IPS-15b (cell line): ENCODE measurements at regions not wholly inside any gene's neighbourhood (a gene's known extent, or its start where the extent isn't known, plus 50 kb on each side); places are given as distances from the start of the nearest gene placed in this dataset.

Experiments
- H3K27me3 ChIP-seq: one replicate; pipeline ENCODE4 v1.6.1; 2013; ENCODE audit warnings: low read length; ENCODE audit not compliant: control insufficient read depth, insufficient read depth
- H3K36me3 ChIP-seq: one replicate; pipeline ENCODE4 v1.6.1; 2013; ENCODE audit warnings: low read length; ENCODE audit not compliant: control insufficient read depth, insufficient read depth
- H3K4me1 ChIP-seq: one replicate; pipeline ENCODE4 v1.6.1; 2013; ENCODE audit warnings: mild to moderate bottlenecking, low read length; ENCODE audit not compliant: control insufficient read depth, insufficient read depth
- H3K4me3 ChIP-seq: one replicate; pipeline ENCODE4 v1.5.1; 2013; ENCODE audit warnings: low read depth, low read length
- H3K9ac ChIP-seq: one replicate; pipeline ENCODE4 v1.6.1; 2013; ENCODE audit warnings: low read depth, mild to moderate bottlenecking, low read length
- H3K9me3 ChIP-seq: one replicate; pipeline ENCODE4 v1.6.1; 2013; ENCODE audit warnings: mild to moderate bottlenecking, low read length; ENCODE audit not compliant: control insufficient read depth, insufficient read depth

GRCh38 chr3:150309257-150309542, 98.9 kb upstream of the TSC22D2 start:
- no peak overlapping the region for H3K9ac ChIP-seq
- no peaks in the 10 kb centered on the region for H3K27me3 ChIP-seq
- H3K36me3 ChIP-seq = no peaks in the 10 kb centered on the region
- H3K4me1 ChIP-seq = no peaks in the 10 kb centered on the region
- no peaks in the 10 kb centered on the region for H3K9me3 ChIP-seq
- H3K4me3 ChIP-seq = no peak overlapping the region

GRCh38 chr3:150308481-150309256, 99.4 kb upstream of the TSC22D2 start:
- H3K4me3 ChIP-seq = no peak overlapping the region
- H3K9ac ChIP-seq = no peak overlapping the region
- H3K36me3 ChIP-seq = no peaks in the 10 kb centered on the region
- H3K4me1 ChIP-seq = no peaks in the 10 kb centered on the region
- H3K27me3 ChIP-seq = no peaks in the 10 kb centered on the region
- H3K9me3 ChIP-seq = no peaks in the 10 kb centered on the region

- H3K4me1 ChIP-seq = no peaks in the 10 kb centered on the region
- H3K9me3 ChIP-seq = no peaks in the 10 kb centered on the region
- H3K27me3 ChIP-seq = no peaks in the 10 kb centered on the region
- no peak overlapping the region for H3K9ac ChIP-seq
- H3K4me3 ChIP-seq = no peak overlapping the region
- H3K36me3 ChIP-seq = no peaks in the 10 kb centered on the region
Measured at GRCh38 chr3:150308037-150308319, 100.1 kb upstream of the TSC22D2 start.

- no peak overlapping the region for H3K9ac ChIP-seq
- no peaks in the 10 kb centered on the region for H3K9me3 ChIP-seq
- H3K36me3 ChIP-seq = no peaks in the 10 kb centered on the region
- no peaks in the 10 kb centered on the region for H3K4me1 ChIP-seq
- H3K4me3 ChIP-seq = no peak overlapping the region
- no peaks in the 10 kb centered on the region for H3K27me3 ChIP-seq
Measured at GRCh38 chr3:150307311-150308036, 100.6 kb upstream of the TSC22D2 start.

- H3K36me3 ChIP-seq = no peaks in the 10 kb centered on the region
- H3K4me1 ChIP-seq = no peaks in the 10 kb centered on the region
- H3K4me3 ChIP-seq = no peak overlapping the region
- no peak overlapping the region for H3K9ac ChIP-seq
- H3K9me3 ChIP-seq = no peaks in the 10 kb centered on the region
- H3K27me3 ChIP-seq = no peaks in the 10 kb centered on the region
Measured at GRCh38 chr3:150306906-150307305, 101.2 kb upstream of the TSC22D2 start.

- Histone ChIP-seq H3K36me3 (no peaks in the 10 kb centered on the region), H3K9me3 (no peaks in the 10 kb centered on the region), H3K4me3 (no peak overlapping the region), H3K27me3 (no peaks in the 10 kb centered on the region), H3K4me1 (no peaks in the 10 kb centered on the region), H3K9ac (no peak overlapping the region)
Measured at GRCh38 chr3:150306083-150306482, 102.0 kb upstream of the TSC22D2 start.

GRCh38 chr3:150303768-150304167, 104.3 kb upstream of the TSC22D2 start:
- Histone ChIP-seq H3K27me3 (no peaks in the 10 kb centered on the region), H3K36me3 (no peaks in the 10 kb centered on the region), H3K4me3 (no peak overlapping the region), H3K9me3 (no peaks in the 10 kb centered on the region), H3K4me1 (no peaks in the 10 kb centered on the region), H3K9ac (no peak overlapping the region)

- Histone ChIP-seq H3K4me1 (peaks cover 2% of the 10 kb centered on the region), H3K9ac (no peak overlapping the region), H3K4me3 (no peak overlapping the region), H3K27me3 (no peaks in the 10 kb centered on the region), H3K36me3 (no peaks in the 10 kb centered on the region), H3K9me3 (no peaks in the 10 kb centered on the region)
Measured at GRCh38 chr3:150302246-150302645, 105.9 kb upstream of the TSC22D2 start.

GRCh38 chr3:150300852-150301517, 107.1 kb upstream of the TSC22D2 start:
- no peak overlapping the region for H3K9ac ChIP-seq
- H3K27me3 ChIP-seq = no peaks in the 10 kb centered on the region
- no peaks in the 10 kb centered on the region for H3K9me3 ChIP-seq
- H3K36me3 ChIP-seq = no peaks in the 10 kb centered on the region
- no peak overlapping the region for H3K4me3 ChIP-seq
- H3K4me1 ChIP-seq = peaks cover 13% of the 10 kb centered on the region

- Histone ChIP-seq H3K27me3 (no peaks in the 10 kb centered on the region), H3K4me1 (peaks cover 13% of the 10 kb centered on the region), H3K9me3 (no peaks in the 10 kb centered on the region), H3K4me3 (no peak overlapping the region), H3K36me3 (no peaks in the 10 kb centered on the region), H3K9ac (no peak overlapping the region)
Measured at GRCh38 chr3:150300388-150300787, 107.7 kb upstream of the TSC22D2 start.

GRCh38 chr3:150299201-150299600, 108.9 kb upstream of the TSC22D2 start:
- H3K36me3 ChIP-seq = no peaks in the 10 kb centered on the region
- H3K9me3 ChIP-seq = no peaks in the 10 kb centered on the region
- no peak overlapping the region for H3K9ac ChIP-seq
- no peaks in the 10 kb centered on the region for H3K27me3 ChIP-seq
- peaks cover 13% of the 10 kb centered on the region for H3K4me1 ChIP-seq
- no peak overlapping the region for H3K4me3 ChIP-seq

GRCh38 chr3:150296966-150297365, 111.1 kb upstream of the TSC22D2 start:
- no peaks in the 10 kb centered on the region for H3K27me3 ChIP-seq
- no peak overlapping the region for H3K9ac ChIP-seq
- H3K4me1 ChIP-seq = peaks cover 13% of the 10 kb centered on the region
- no peaks in the 10 kb centered on the region for H3K36me3 ChIP-seq
- H3K9me3 ChIP-seq = no peaks in the 10 kb centered on the region
- H3K4me3 ChIP-seq = no peak overlapping the region
